ENCODE measurements at regions not wholly inside any gene's neighbourhood (a gene's known extent, or its start where the extent isn't known, plus 50 kb on each side); places are given as distances from the start of the nearest gene placed in this dataset.

DNA sequence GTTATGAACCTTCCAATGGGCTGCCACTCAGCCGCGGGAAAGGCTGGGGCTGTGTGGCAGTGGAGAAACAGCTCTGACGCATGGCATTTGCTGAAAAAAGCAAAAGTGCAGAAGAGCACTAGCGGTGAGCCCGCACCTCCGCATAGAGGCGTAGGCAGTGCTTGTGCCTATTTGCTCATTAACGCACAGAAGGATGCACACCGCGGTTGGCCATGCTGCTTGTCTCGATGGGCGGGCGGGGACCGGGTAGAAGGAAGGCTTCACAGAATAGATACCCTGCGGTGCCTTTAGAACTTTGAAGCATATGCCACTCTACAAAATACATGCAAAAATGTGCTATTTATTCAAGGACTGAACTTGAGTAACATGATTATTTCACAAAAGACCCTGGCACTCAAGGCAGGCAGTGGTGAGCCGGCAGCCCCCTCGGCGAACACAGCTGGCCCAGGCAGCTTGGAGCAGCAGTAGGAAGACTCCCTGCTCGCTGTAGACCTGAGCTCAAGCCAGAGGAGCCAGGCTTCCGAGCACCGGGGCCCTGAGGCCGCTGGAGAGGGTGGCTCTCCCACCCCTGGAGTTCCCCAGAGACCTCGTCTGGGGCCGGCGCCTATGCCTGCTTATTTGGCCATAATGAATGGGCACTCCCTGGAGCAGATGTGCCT lies 71.5 kb downstream of the SIK1 start:
- TF ChIP-seq POLR2A (IDR thresholded peaks at IDR 0.05) (no peak), CTCF (IDR thresholded peaks at IDR 0.05) (no peak)
- intact Hi-C loops (cut with DNase I; ENCODE audit: low total_unique reads) = no loop called here

DNA sequence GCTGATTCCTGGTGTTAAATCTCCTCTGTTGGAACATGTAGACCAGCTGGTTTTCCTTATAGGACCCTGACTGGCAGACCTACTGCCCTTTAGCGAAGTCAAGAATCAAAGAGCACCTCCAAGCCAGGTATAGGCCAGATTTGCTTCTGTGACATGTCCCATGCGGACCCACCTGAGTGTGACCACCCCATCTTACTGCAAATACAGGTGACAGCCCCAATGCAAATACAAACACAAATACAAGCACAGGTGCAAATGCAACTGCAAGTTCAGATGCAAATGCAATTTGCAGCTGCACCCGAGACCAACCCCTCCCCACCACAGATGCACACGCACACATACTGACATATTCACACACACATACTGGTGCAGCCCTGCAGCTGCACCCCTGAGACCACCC lies 72.3 kb downstream of the SIK1 start:
- Histone ChIP-seq H3K4me3 (no peak overlapping the region), H3K27ac (no peak overlapping the region), H3K4me1 (no peaks in the 10 kb centered on the region), H3K9me3 (no peaks in the 10 kb centered on the region), H3K27me3 (no peaks in the 10 kb centered on the region), H3K36me3 (no peaks in the 10 kb centered on the region)
- intact Hi-C loops (cut with DNase I; ENCODE audit: low total_unique reads) = no loop called here
- no peak for DNase-seq
- TF ChIP-seq CTCF (IDR thresholded peaks at IDR 0.05) = no peak
- TF ChIP-seq POLR2A (IDR thresholded peaks at IDR 0.05) = no peak

More for the DNA sequence above, 71.5 kb downstream of the SIK1 start:
- no peak overlapping the region for H3K27ac ChIP-seq
- H3K4me3 ChIP-seq = no peak overlapping the region
- H3K36me3 ChIP-seq = no peaks in the 10 kb centered on the region
- no peaks in the 10 kb centered on the region for H3K4me1 ChIP-seq
- no peaks in the 10 kb centered on the region for H3K9me3 ChIP-seq
- DNase-seq = no peak
- H3K27me3 ChIP-seq = no peaks in the 10 kb centered on the region

DNA sequence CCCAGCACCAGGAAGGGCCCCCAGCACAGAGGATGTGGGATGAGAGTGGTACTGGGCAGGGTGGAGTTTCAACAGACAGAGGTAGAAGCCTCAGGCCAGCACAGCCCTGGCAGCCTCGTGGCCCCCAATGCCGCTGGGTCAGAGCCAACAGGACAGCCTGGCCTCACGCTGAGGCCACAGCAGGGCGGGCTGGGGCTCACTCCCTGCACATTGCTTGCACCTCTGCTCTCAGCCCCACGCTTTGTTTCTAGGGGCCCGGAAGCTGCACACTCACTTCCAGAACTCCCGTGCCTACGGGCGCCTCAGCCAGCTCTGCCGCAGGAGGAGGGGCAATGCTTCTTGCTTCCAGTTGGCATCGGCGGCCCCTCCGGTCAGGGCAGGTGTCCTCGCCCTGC lies 72.9 kb downstream of the SIK1 start:
- TF ChIP-seq POLR2A (IDR thresholded peaks at IDR 0.05) (no peak), CTCF (IDR thresholded peaks at IDR 0.05) (no peak)
- intact Hi-C loops (cut with DNase I; ENCODE audit: low total_unique reads) = no loop called here

GRCh38 chr21:43353282-43354025 lies 73.5 kb downstream of the SIK1 start:
- Histone ChIP-seq H3K27me3 (no peaks in the 10 kb centered on the region), H3K36me3 (no peaks in the 10 kb centered on the region), H3K4me1 (no peaks in the 10 kb centered on the region), H3K9me3 (no peaks in the 10 kb centered on the region), H3K27ac (no peak overlapping the region), H3K4me3 (no peak overlapping the region)
- intact Hi-C loops (cut with DNase I; ENCODE audit: low total_unique reads) = no loop called here
- TF ChIP-seq POLR2A (IDR thresholded peaks at IDR 0.05) (no peak), CTCF (IDR thresholded peaks at IDR 0.05) (no peak)
- DNase-seq = no peak

More for the DNA sequence above, 72.9 kb downstream of the SIK1 start:
- no peaks in the 10 kb centered on the region for H3K4me1 ChIP-seq
- DNase-seq = no peak
- H3K27ac ChIP-seq = no peak overlapping the region
- H3K36me3 ChIP-seq = no peaks in the 10 kb centered on the region
- no peaks in the 10 kb centered on the region for H3K9me3 ChIP-seq
- H3K27me3 ChIP-seq = no peaks in the 10 kb centered on the region
- no peak overlapping the region for H3K4me3 ChIP-seq

DNA sequence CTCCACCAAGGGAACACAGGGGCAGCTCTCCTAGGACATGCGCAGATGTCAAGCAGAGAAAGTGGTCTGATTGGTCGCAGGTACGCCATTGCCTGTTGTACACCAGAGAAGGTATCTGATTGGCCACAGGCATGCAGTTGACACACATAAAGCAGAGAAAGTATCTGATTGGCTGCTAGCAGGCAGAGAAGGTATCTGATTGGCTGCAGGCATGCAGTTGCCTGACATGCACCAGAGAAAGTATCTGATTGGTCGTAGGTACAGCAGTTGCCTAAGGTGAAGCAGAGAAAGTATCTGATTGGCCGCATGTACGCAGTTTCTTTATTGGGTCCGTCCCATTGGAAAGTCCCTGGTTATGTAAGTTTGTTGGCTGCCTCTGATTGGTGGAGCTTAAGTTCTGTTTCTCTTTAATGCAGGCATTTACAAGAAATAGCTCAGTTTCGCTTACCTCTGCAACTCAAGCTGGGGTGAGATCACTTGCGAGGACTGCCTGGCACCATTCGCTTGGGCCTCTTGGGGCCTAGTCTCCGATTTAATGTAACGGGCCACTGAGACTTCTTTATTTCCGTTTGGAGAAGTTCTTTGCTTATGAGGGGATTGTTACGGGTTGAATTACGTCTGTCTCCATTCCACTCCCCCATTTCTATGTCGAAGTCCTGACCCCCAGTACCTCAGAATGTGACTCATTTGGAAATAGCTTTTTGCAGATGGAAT lies 74.2 kb downstream of the SIK1 start:
- intact Hi-C loops (cut with DNase I; ENCODE audit: low total_unique reads) = no loop called here
- H3K27ac ChIP-seq = no peak overlapping the region

More for the DNA sequence above, 74.2 kb downstream of the SIK1 start:
- no peaks in the 10 kb centered on the region for H3K36me3 ChIP-seq
- no peaks in the 10 kb centered on the region for H3K27me3 ChIP-seq
- no peak for DNase-seq
- H3K4me3 ChIP-seq = no peak overlapping the region
- no peaks in the 10 kb centered on the region for H3K9me3 ChIP-seq
- H3K4me1 ChIP-seq = no peaks in the 10 kb centered on the region
- TF ChIP-seq CTCF (IDR thresholded peaks at IDR 0.05) = no peak
- no peak for TF ChIP-seq POLR2A (IDR thresholded peaks at IDR 0.05)

Measured in uterus (tissue), 3 donors.